Kidney epithelial cell (primary cell): ENCODE measurements at regions not wholly inside any gene's neighbourhood (a gene's known extent, or its start where the extent isn't known, plus 50 kb on each side); places are given as distances from the start of the nearest gene placed in this dataset.

Source experiments
- DNase-seq: peaks from one replicate; pipeline ENCODE4 v3.0.0-alpha.2; 2010; ENCODE audit warnings: low read depth
- H3K27me3 ChIP-seq: 2 replicates; pipeline ENCODE4 v1.6.0; 2011; ENCODE audit warnings: low read length; ENCODE audit not compliant: control insufficient read depth, insufficient read depth
- H3K36me3 ChIP-seq: 2 replicates; pipeline ENCODE4 v1.5.1; 2011; ENCODE audit warnings: low read length; ENCODE audit not compliant: control insufficient read depth, insufficient read depth
- H3K4me3 ChIP-seq: 2 replicates; pipeline ENCODE4 v1.5.1; 2011; ENCODE audit warnings: low read depth, mild to moderate bottlenecking, control low read depth, low read length
- TF ChIP-seq, protein P1 (sequence below): IDR thresholded peaks from 2 replicates; pipeline ENCODE4 v1.5.1; 2011; ENCODE audit warnings: mild to moderate bottlenecking, moderate library complexity, low read length, control low read depth, inconsistent platforms; ENCODE audit not compliant: insufficient read depth, poor library complexity, severe bottlenecking

DNA sequence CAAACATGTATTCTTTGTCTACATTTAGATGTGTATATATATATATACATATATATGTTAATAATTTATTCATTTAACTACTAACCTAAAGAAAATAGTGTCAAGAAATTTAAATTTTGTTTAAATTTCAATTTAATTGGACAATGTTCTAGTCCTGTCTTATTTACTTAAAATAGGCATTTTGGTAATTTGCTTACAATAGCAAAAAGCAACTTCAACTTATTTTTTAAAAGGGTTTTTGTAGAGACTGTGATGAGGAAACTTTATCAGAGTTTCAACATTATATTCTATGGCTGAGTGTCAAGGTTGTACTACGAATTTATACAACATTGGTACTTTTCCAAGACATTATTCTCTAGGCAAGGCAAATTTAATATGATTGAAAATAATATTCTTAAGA is 212.0 kb upstream of the ARSJ start:
- TF ChIP-seq, protein P1, sequence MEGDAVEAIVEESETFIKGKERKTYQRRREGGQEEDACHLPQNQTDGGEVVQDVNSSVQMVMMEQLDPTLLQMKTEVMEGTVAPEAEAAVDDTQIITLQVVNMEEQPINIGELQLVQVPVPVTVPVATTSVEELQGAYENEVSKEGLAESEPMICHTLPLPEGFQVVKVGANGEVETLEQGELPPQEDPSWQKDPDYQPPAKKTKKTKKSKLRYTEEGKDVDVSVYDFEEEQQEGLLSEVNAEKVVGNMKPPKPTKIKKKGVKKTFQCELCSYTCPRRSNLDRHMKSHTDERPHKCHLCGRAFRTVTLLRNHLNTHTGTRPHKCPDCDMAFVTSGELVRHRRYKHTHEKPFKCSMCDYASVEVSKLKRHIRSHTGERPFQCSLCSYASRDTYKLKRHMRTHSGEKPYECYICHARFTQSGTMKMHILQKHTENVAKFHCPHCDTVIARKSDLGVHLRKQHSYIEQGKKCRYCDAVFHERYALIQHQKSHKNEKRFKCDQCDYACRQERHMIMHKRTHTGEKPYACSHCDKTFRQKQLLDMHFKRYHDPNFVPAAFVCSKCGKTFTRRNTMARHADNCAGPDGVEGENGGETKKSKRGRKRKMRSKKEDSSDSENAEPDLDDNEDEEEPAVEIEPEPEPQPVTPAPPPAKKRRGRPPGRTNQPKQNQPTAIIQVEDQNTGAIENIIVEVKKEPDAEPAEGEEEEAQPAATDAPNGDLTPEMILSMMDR, result no peak

DNA sequence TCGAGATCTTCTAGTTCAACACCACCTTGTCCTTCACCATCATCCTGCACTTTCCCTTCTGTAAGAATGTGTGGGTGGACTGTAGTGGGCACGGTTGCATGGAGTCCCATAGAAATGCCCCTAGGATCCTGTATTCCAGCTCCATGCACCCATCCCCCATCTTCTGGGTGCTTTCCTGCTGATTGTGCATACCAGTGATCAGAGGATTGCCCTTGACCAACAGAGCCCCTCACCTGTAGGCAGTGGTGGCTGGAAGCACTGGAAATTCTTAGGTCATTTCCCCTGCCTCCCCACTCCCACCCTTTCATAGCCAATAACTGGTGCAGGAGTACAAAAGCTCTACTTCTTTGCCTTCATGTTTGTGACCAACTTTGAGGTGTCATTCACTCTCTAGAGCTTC is 213.4 kb upstream of the ARSJ start:
- no peak for DNase-seq
- TF ChIP-seq, protein P1, result no peak
- Histone ChIP-seq H3K27me3 (no peaks in the 10 kb centered on the region), H3K36me3 (no peaks in the 10 kb centered on the region), H3K4me3 (no peak overlapping the region)

More for the DNA sequence above, 212.0 kb upstream of the ARSJ start:
- Histone ChIP-seq H3K4me3 (no peak overlapping the region), H3K36me3 (no peaks in the 10 kb centered on the region), H3K27me3 (no peaks in the 10 kb centered on the region)
- no peak for DNase-seq

DNA sequence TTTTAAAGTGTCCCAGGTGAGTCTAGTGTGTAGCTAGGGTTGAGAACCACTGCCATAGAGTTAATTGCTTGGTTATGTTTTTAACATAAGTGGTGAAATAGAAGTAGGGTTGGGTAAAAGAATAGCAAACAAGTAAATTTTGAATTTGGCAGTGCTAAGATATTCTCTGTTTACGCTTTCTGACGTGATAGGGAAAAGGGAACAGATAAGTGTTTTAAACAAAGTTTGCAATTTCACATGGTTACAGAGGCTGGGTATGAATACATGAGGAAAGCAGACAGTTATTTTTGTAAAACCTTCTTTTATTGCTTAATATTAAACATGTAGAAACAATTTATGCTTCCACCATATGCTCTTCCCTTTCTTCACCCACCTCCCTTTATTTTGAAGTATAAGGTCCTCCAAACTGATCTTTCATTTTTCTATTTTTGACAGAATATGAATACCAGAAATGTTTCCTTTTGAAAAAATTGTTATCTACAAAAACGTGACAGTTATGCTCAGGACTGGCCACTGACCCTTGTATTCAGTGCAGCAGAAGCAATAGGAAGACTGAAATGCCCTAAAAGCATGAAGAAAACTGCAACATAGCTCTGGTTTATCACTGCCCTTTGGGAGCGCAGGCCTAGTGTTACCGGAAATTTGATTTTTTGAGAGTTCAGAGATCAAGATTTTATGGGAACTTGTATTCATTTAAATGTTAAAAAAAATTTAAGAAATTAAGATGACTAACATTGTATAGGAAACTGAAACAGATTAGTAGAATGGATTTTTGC is 214.4 kb upstream of the ARSJ start:
- Histone ChIP-seq H3K27me3 (no peaks in the 10 kb centered on the region), H3K36me3 (no peaks in the 10 kb centered on the region), H3K4me3 (no peak overlapping the region)
- TF ChIP-seq, protein P1, result no peak
- no peak for DNase-seq

DNA sequence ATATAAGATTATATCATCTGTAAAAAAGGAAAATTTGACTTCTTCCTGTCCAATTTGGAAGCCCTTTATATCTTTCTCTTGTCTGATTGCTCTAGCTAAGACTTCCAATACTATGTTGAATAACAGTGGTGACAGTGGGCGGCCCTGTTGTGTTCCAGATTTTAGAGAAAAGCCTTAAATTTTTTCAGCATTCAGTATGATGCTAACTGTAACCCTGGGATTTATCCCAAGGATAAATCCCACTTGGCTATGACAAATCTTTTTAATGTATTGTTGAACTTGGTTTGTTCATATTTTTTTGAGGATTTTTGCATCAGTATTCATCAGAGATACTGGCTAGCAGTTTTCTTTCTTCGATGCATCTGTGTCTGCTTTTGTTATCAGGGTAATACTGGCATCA is 217.2 kb upstream of the ARSJ start:
- TF ChIP-seq, protein P1, result no peak
- H3K36me3 ChIP-seq, result no peaks in the 10 kb centered on the region
- H3K27me3 ChIP-seq, result no peaks in the 10 kb centered on the region
- no peak for DNase-seq
- no peak overlapping the region for H3K4me3 ChIP-seq

DNA sequence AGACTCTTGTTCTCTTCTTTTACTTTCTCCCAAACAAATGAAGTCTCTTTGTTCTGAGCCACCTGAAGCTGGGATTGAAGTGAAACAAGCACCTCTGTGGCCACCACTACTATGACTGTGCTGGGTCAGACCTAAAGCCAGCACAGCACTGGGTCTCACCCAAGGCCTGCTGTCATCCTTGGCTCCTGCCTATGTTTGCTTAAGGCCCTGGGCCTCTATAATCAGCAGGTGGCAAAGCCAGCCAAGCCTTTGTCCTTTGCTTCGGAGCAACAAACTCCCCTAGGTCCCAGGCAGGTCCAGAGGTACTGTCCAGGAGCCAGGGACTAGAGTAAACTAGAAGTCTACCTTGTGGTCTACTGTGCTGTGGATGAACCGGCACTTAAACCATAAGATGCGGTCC is 220.6 kb upstream of the ARSJ start:
- TF ChIP-seq, protein P1, result no peak
- no peak for DNase-seq
- no peaks in the 10 kb centered on the region for H3K27me3 ChIP-seq
- no peaks in the 10 kb centered on the region for H3K36me3 ChIP-seq
- H3K4me3 ChIP-seq, result no peak overlapping the region

DNA sequence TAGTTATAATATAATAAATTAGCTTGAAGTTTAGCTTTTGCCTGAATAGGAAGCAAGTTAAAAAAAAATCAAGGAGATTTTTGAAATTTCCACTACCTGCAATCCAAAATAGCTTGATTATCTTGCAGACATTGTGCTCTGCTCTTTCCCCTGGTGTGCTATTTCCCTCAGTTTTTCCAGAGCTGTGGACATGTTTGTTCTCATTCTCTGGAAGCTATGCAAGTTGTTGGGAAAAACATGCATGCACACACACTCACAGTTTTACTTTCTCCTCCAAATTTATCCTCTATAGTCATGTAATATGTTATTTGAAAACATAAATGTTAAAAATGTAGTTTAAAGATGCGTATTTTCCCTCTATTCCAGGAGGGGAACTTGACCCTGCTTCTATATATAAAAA is 225.8 kb upstream of the ARSJ start:
- H3K4me3 ChIP-seq, result no peak overlapping the region
- no peaks in the 10 kb centered on the region for H3K27me3 ChIP-seq
- TF ChIP-seq, protein P1, result no peak

More for the DNA sequence above, 225.8 kb upstream of the ARSJ start:
- DNase-seq, result no peak
- H3K36me3 ChIP-seq, result no peaks in the 10 kb centered on the region
